ENCODE measurements at regions not wholly inside any gene's neighbourhood (a gene's known extent, or its start where the extent isn't known, plus 50 kb on each side); places are given as distances from the start of the nearest gene placed in this dataset.
A peak's percentile ranks its signal among the peaks of the same experiment; 100 is the strongest.
"Not testable (repeated sequence)": the region's sequence is repeated elsewhere in the genome, so short reads cannot be mapped to it uniquely, and the experiment has no call there.

DNA sequence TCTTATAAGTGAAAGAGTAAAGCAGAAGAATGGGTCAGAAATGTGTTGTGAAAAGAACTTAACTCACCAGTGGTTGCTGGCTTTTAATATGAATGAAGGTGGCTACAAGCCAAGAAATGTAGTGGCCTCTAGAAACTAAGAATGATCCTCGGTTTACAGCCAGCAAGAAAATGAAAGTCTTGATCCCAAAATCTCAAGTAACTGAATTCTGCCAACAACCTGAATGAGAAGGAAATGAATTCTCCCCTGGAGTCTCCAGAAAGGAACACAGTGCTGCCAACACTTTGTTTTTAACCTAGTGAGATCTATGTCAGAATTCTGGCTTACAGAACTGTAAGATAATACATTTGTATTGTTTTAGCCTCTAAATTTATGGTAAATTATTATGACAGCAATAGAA lies 193.0 kb downstream of the FZD1 start:
- FAIRE-seq (no peak), DNase-seq (ENCODE audit: low spot score) (no peak)

DNA sequence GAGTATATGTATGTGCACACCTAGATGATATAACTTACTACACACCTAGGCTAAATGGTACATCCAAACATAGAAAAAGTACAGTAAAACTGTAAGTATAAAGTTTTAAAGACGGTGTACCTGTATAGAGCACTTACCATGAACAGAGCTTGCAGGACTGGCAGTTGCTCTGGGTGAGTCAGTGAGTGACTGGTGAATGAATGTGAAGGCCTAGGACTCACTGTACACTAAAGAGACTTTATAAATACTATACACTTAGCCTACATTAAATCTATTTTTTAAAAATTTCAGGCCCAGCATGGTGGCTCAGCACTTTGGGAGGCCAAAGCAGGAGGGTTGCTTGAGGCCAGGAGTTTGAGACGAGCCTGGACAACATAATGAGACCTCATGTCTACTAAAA lies 195.3 kb downstream of the FZD1 start:
- no peak for DNase-seq (ENCODE audit: low spot score)
- FAIRE-seq = no peak

DNA sequence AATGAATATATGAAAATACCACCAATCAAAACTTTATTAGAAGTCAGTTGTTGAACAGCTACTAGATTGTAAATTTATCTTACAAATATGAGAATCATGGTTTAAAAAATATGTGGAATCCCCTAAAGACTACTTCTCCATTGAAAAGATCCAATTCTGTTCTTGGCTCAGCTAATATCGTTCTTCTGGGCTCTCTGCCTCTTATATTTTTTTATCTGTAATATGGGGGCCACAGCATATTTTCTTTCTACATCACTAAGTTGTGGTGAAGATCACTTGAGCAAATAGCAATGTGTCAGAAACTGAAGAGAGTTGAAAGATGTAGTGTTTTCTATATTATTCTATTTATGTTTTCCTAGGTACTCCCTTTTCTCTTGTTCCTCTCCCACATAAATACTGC lies 198.1 kb downstream of the FZD1 start:
- FAIRE-seq (no peak), DNase-seq (ENCODE audit: low spot score) (no peak)

DNA sequence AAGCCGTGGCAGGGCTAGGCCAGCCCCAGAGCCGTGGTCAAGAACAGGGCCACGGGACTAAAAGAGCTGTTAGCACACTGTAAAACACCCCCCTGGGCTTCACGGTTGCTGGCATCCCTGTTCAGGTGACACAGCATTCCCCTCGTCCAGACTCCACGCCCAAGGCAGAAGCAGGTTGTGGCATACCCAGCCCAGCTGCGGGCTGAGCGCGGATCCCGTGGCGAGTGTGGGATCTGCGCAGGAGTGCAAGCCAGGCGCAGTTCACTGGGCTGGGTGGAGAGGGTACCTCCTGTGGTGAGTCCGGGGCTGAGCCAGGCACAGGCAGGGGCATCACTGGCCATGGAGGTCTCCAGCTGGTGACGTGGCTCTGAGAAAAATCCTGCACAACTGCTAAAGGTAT lies 199.1 kb downstream of the FZD1 start:
- FAIRE-seq = peak; percentile 5
- no peak for DNase-seq (ENCODE audit: low spot score)

DNA sequence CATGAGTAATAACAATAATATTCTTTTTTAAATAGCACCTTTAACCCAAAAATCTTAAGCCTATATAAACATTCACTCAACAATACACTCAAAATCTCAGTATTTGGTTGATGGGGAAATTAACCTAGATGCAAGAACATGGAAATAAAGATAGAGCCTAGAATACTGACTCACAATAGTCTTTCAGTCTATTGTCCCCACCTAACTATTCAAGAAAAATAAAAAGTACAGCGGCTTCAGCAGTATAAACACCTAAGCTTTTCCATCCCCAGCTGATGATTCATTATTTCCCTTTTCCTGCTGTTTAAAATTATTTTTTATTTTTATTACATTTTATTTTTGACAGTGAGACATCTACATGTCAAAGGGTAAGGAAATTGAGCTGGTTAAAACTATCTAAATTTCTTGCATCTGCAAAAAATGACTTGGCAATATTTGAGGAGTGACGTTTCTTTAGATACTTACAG lies 201.4 kb downstream of the FZD1 start:
- DNase-seq (ENCODE audit: low spot score) (no peak), FAIRE-seq (no peak)

DNA sequence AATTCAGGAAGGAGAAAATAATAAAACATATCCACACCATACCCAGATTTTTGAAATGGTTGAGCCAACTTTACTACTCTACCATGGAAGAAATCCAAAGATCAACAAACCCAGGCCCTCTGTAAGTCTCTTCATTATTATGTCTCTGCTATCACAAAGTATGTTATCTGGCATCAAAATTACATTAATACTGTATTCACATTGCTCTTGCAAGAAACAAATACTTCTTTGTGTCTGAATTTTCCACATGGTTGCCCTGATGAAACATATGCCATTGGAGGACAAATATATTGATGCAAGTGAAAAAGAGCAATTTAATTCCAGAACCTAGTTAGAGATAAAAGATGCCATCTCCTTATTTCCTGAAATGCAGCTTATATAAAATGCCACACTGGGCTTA lies 204.0 kb downstream of the FZD1 start:
- no peak for DNase-seq (ENCODE audit: low spot score)
- FAIRE-seq = no peak

DNA sequence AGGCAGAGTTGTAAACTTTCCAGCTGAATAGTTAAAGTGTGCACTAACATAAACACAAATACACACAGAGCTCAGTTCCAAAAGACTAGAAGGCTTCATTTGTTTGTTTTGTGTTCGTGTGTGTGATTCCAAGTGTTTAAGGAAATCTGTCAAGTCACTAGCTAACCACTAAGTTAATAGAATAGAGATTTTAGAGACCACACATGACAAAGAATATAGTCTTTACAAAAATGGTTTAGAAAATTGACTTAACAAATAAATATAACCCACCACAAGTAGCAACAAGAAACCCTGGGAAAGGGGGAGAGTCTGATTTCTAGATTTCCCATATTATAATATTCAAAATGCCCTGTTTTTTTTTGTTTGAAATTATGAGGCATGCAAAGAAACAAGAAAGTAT lies 209.4 kb downstream of the FZD1 start:
- DNase-seq (ENCODE audit: low spot score) (no peak), FAIRE-seq (no peak)

DNA sequence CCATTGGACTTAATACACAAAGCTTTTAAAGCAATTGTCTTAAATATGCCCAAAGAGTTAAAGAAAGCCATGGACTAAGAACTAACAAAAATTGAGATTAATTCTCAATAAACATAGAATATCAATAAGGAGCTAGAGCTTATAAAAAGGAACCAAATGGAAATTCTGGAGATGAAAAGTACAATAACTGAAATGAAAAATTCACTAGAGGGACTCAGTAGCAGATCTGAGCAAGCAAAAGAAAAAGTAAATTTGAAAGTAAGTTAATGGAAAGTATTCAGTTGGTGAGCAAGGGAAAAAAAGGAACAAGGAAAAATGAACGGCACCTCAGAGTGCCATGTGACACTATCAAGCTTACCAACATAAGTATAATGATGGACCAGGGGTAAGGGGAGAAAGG lies 209.8 kb downstream of the FZD1 start:
- FAIRE-seq (no peak), DNase-seq (ENCODE audit: low spot score) (no peak)

DNA sequence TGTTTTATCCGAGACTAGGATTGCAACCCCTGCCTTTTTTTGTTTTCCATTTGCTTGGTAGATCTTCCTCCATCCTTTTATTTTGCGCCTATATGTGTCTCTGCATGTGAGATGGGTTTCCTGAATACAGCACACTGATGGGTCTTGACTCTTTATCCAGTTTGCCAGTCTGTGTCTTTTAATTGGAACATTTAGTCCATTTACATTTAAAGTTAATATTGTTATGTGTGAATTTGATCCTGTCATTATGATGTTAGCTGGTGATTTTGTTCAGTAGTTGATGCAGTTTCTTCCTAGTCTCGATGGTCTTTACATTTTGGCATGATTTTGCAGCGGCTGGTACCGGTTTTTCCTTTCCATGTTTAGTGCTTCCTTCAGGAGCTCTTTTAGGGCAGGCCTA lies 216.2 kb downstream of the FZD1 start:
- not testable (repeated sequence) for DNase-seq (ENCODE audit: low spot score); FAIRE-seq

DNA sequence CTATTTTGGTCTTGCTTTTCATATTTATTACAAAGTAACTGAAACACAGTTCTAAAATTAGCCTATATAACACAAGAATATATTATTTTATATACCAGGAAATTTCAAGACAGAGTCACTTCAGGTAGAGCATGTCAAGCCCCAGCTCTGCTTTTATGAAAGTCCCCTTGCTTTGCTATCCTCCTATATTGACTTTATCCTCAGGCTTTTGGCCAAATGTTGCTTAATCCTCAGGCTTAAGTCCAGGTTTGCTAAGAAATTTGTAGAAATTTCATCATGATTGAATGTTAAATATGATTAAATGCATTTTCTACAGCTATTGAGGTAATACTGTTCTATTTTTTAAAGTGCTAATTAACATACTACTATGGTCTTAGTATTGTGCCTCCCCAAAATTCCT lies 227.6 kb downstream of the FZD1 start:
- FAIRE-seq (no peak), DNase-seq (ENCODE audit: low spot score) (no peak)

DNA sequence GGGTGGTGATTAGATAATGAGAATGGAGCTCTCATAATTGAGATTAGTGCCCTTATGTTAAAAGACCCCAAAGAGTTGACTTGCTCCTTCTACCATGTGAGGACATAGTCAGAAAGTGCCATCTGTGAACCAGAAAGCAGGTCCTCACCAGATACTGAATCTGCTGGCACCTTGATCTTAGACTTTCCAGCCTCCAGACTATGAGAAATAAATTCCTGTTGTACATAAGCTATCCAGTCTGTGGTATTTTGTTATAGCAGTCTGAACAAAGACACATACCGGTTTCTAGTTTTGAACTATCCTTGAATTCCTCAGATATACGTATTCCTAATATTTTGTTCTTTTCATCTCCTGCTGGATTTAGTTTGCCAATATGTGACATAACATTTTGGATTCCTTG lies 228.1 kb downstream of the FZD1 start:
- DNase-seq (ENCODE audit: low spot score) (no peak), FAIRE-seq (no peak)

DNA sequence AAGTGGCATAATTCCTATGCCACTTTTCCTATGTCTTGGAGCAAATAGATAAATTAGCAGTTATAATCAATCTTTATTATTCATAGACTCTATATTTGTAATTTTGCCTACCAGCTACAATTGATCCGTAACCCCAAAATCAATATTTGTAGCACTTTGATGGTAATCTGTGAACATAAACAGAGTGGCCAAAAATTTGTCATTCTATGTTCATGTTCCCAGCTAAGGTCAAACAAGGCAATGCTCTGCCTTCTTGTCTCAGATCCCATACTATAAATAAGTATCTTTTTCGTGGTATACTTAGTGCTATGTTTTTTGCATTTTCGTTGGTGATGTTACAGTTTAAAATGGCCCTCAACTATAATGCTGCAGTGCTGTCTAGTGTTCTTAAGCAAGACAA lies 228.5 kb downstream of the FZD1 start:
- no peak for DNase-seq (ENCODE audit: low spot score)
- FAIRE-seq = no peak

DNA sequence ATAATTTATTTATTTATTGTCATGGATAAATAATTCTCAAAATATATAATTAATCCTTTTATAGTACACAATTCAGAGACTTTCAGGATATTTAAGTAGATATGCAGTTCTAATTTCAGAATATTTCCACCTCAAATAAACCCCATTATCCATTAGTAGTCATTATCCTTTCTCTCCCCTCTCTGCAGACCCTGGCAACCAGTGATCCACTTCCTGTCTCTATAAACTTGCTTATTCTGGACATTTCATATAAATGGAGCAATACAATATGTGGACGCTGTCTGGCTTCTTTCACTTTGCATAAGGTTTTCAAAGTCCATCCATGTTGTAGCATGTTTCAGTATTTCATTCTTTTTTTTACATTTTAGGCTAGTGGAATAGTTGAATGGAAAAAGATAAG lies 230.2 kb downstream of the FZD1 start:
- FAIRE-seq = no peak
- DNase-seq (ENCODE audit: low spot score) = no peak

DNA sequence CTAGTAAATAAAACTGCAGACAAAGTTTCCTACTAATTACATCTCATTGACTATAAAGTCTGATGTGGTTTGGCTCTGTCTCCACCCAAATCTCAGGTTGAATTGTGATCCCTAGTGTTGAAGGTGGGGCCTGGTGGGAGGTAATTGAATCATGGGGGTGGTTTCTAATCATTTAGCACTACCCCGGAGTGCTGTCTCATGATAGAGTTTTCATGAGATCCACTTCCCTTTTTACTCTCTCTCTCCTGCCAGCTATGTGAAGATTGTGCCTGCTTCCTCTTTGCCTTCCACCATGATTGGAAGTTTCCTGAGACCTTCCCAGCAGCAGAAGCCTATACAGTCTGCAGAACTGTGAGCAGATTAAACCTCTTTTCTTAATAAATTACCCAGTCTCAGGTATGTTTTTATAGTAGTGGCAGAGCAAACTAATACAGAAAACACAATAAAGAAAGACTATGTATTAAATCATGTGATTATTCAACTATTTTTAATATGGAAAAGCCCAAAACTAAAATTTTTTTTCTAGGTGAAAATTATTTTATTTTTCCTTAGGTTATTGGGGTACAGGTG lies 232.1 kb downstream of the FZD1 start:
- DNase-seq (ENCODE audit: low spot score) (no peak), FAIRE-seq (no peak)

DNA sequence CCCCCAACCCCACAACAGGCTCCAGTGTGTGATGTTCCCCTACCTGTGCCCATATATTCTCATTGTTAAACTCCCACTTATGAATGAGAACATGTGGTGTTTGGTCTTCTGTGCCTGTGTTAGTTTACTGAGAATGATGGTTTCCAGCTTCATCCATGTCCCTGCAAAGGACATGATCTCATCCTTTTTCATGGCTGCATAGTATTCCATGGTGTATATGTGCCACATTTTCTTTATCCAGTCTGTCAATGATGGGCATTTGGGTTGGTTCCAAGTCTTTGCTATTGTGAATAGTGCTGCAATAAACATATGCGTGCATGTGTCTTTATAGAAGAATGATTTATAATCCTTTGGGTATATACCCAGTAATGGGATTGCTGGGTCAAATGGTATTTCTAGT lies 233.0 kb downstream of the FZD1 start:
- DNase-seq (ENCODE audit: low spot score); FAIRE-seq: not testable (repeated sequence)

DNA sequence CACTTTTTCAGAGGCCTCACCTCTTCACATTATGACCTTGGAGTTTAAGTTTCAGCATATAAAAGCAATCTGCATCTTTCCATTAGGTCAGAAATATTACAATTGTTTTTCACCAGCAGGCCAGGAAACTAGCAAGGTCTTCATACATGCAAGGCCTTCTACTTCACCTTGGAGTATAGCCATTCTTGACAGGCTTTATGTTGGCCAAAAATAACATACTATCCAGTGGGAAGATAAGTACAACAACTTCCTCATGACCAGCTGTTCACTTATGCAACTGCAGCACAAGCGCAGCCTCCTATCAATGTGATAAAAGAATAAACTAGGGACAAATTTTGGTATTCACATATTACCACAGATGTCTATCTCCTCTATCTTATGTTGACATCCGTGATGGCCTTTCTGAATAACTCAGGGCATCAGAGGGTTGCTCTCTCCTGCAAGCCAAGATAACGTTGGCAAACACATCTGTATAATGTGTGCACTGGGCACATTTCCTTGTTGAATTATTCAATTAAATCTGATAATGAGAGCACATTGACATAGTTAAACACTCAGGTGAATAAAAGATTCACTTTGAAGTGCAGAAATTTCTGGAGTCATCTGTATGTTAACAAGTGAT lies 239.8 kb downstream of the FZD1 start:
- FAIRE-seq (no peak), DNase-seq (ENCODE audit: low spot score) (no peak)

DNA sequence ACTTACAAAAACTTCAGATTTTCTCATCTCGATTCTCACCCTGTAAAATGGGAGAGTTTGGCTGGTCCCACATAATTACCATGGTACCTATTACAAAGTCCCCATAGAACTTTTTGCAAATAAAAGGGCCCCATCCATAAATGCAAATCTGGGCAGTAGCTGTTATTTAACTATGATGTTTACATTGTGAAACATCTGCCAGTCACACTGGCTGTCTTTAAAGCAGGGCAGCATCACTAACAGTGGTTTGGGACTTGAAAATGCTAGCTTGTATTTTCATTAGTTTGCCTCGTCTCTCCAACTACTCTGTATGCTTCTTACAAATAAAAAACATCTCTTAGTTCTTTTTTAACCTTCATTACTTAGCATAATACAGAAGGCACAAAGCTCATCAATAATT lies 240.7 kb downstream of the FZD1 start:
- FAIRE-seq (no peak), DNase-seq (ENCODE audit: low spot score) (no peak)

DNA sequence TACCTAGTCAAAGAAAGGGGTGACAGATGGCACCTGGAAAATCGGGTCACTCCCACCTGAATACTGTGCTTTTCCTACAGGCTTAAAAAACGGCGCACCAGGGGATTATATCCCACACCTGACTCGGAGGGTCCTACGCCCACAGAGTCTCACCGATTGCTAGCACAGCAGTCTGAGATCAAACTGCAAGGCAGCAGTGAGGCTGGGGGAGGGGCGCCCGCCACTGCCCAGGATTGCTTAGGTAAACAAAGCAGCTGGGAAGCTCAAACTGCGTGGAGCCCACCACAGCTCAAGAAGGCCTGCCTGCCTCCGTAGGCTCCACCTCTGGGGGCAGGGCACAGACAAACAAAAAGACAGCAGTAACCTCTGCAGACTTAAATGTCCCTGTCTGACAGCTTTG lies 242.7 kb downstream of the FZD1 start:
- not testable (repeated sequence) for DNase-seq (ENCODE audit: low spot score); FAIRE-seq

DNA sequence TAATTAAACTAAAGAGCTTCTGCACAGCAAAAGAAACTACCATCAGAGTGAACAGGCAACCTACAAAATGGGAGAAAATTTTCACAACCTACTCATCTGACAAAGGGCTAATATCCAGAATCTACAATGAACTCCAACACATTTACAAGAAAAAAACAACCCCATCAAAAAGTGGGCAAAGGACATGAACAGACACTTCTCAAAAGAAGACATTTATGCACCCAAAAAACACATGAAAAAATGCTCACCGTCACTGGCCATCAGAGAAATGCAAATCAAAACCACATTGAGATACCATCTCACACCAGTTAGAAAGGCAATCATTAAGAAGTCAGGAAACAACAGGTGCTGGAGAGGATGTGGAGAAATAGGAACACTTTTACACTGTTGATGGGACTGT lies 247.6 kb downstream of the FZD1 start:
- FAIRE-seq; DNase-seq (ENCODE audit: low spot score): not testable (repeated sequence)

DNA sequence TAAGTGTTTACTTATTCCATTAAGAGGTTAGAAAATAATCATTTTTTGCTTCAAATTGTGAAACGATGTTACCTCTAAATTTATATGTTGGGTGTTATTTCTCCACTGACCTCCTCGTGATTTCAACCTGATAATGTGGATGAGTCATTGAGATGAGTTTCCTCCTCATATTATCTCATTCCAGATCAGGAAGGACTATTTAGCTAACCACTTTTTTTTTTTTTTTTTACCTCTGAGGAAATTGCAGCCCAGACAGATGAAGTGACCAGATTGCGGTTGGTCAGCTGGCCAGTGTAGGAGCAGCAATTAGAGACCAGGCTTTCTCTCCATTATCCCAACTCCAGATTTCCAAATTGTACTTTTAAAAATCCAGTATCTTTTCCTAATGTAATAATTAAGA lies 248.7 kb downstream of the FZD1 start:
- no peak for FAIRE-seq

DNA sequence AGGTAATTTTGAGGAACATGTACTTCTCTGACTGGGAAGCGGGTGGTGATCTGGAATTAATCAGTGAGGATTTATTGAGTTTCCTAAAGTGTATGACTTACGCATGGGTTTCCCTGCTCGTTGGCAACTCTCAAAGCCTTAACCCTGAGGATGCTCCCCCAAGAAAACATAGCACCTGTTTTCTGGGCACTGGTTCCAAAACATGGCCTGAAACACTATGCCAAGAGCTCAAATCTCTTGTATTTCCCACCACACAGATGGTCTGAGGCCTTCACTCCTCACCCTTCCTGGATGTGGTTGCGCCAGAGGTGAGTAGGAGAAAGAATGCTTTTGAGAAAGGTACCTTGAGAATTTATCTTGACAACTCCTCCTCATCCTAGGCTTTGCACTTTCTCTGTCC lies 250.4 kb downstream of the FZD1 start:
- FAIRE-seq (no peak), DNase-seq (ENCODE audit: low spot score) (no peak)

More for the DNA sequence above, 248.7 kb downstream of the FZD1 start:
- DNase-seq (ENCODE audit: low spot score) = peak; percentile 27

DNA sequence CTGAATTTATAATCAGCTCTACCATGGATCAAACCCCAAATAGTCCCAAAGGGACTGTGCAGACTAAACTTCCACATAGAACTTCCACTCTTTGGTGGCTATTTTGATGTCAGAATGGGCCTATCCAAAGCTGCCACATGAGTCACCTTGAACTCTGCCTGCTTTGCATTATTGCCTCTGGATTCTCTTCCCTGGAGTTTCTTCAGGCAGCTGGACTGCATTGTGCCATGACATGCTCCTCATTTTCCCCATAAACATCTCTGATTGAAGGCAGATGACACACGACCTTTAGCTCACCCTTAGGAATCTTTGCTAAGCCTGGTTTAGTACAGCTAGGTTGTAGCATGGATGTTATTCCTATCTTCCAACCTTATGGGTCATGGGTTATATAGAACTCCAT lies 251.7 kb downstream of the FZD1 start:
- FAIRE-seq (no peak), DNase-seq (ENCODE audit: low spot score) (no peak)

DNA sequence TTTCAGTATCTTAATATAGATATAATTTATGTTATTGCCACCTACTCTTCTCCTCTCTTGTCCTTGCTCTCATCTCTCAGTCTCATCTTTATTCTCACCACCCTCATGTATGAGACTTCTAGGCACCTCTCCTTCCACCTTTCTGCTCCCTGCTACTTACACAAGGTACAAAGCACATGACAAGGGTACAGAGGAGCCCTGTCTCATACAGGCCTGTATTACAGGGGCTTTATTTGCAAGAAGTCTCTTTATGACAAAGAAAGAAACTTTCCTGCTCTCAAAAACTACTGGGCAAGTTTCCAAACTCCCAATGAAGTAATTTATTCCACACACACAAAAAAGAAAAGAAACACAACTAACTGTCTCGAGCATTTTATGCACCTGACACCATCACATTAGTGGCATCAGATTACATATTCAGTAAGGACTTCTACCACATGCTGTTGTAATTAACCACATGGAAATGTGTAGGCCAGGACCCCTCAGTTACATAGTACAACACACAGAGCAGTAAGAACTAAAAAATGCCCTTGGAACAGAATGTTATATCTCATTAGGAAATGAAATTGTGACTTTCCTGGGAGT lies 253.1 kb downstream of the FZD1 start:
- no peak for FAIRE-seq
- DNase-seq (ENCODE audit: low spot score) = no peak
